ENCODE measurements at regions not wholly inside any gene's neighbourhood (a gene's known extent, or its start where the extent isn't known, plus 50 kb on each side); places are given as distances from the start of the nearest gene placed in this dataset.

- TF ChIP-seq POLR2AphosphoS5 (IDR thresholded peaks at IDR 0.05; ENCODE audit: low read depth, low read length) = no peak
- TF ChIP-seq, protein P1, sequence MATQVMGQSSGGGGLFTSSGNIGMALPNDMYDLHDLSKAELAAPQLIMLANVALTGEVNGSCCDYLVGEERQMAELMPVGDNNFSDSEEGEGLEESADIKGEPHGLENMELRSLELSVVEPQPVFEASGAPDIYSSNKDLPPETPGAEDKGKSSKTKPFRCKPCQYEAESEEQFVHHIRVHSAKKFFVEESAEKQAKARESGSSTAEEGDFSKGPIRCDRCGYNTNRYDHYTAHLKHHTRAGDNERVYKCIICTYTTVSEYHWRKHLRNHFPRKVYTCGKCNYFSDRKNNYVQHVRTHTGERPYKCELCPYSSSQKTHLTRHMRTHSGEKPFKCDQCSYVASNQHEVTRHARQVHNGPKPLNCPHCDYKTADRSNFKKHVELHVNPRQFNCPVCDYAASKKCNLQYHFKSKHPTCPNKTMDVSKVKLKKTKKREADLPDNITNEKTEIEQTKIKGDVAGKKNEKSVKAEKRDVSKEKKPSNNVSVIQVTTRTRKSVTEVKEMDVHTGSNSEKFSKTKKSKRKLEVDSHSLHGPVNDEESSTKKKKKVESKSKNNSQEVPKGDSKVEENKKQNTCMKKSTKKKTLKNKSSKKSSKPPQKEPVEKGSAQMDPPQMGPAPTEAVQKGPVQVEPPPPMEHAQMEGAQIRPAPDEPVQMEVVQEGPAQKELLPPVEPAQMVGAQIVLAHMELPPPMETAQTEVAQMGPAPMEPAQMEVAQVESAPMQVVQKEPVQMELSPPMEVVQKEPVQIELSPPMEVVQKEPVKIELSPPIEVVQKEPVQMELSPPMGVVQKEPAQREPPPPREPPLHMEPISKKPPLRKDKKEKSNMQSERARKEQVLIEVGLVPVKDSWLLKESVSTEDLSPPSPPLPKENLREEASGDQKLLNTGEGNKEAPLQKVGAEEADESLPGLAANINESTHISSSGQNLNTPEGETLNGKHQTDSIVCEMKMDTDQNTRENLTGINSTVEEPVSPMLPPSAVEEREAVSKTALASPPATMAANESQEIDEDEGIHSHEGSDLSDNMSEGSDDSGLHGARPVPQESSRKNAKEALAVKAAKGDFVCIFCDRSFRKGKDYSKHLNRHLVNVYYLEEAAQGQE (IDR thresholded peaks at IDR 0.05; ENCODE audit: insufficient read depth in 1 of 2, low read depth in 2 of 2, low read length in 2 of 2) = no peak
- no peak for TF ChIP-seq FOXP2 (optimal IDR thresholded peaks at IDR 0.05; ENCODE audit: borderline replicate concordance, extremely low read depth, extremely low read length, insufficient read depth)
- TF ChIP-seq TAF1 (IDR thresholded peaks at IDR 0.05; ENCODE audit: borderline replicate concordance, insufficient read depth, low read length) = no peak
- no peak for TF ChIP-seq SIN3A (IDR thresholded peaks at IDR 0.05; ENCODE audit: borderline replicate concordance, insufficient read depth, low read length)
Observed at GRCh38 chr2:16025876-16026640, 85.7 kb downstream of the MYCN start.
